ENCODE measurements at regions not wholly inside any gene's neighbourhood (a gene's known extent, or its start where the extent isn't known, plus 50 kb on each side); places are given as distances from the start of the nearest gene placed in this dataset.

- TF ChIP-seq CTCF (IDR thresholded peaks at IDR 0.05) (no peak), POLR2A (IDR thresholded peaks at IDR 0.05) (no peak)
Measured at GRCh38 chr2:45216118-45216517, 206.9 kb upstream of the SIX2 start.

Measured in esophagus squamous epithelium (tissue), 4 donors.